Stomach (tissue), 8 donors: ENCODE measurements at regions not wholly inside any gene's neighbourhood (a gene's known extent, or its start where the extent isn't known, plus 50 kb on each side); places are given as distances from the start of the nearest gene placed in this dataset.

ENCODE experiments used
- DNase-seq, 2 donors: peaks; one replicate each; pipeline versions ENCODE4 v3.0.0 to v3.0.0-alpha.2; 2013 to 2019
- H3K27ac ChIP-seq, 5 donors: fragments of 200-600 bp in 4 of 5; sonication (generic) in 4 of 5; one replicate each; pipeline ENCODE4 v1.5.1; 2013 to 2019; ENCODE audit warnings: mild to moderate bottlenecking in 1 of 5, moderate library complexity in 1 of 5
- H3K27me3 ChIP-seq, 3 donors: fragments of 200-600 bp; sonication (generic); one replicate each; pipeline ENCODE4 v1.5.1; 2017 to 2019; ENCODE audit warnings: mixed run types in 1 of 3
- H3K36me3 ChIP-seq, 4 donors: fragments of 200-600 bp; sonication (generic); 1 replicate in 3 of 4; 2 replicates in 1 of 4; pipeline ENCODE4 v1.5.1; 2016 to 2019
- H3K4me1 ChIP-seq, 4 donors: fragments of 200-600 bp; sonication (generic); one replicate each; pipeline ENCODE4 v1.5.1; 2016 to 2019
- H3K4me3 ChIP-seq, 4 donors: fragments of 200-600 bp; sonication (generic) in 3 of 4; one replicate each; pipeline ENCODE4 v1.5.1; 2016 to 2019; ENCODE audit warnings: mild to moderate bottlenecking in 1 of 4
- H3K9me3 ChIP-seq, 4 donors: fragments of 200-600 bp; sonication (generic); one replicate each; pipeline ENCODE4 v1.5.1; 2016 to 2019
- CTCF ChIP-seq, 7 experiments: fragments of 450-650 bp in 4 of 7; fragments of 200-600 bp in 3 of 7; sonication (generic) in 3 of 7; IDR thresholded peaks; one replicate each; pipeline ENCODE4 v1.5.1; 2016 to 2019; ENCODE audit warnings: antibody characterized with exemption in 7 of 7, control low read depth in 2 of 7, mild to moderate bottlenecking in 1 of 7
- EP300 ChIP-seq: sonication (generic); formaldehyde crosslinking; IDR thresholded peaks from one replicate; pipeline ENCODE4 v1.6.1; 2017; ENCODE audit warnings: antibody characterized with exemption
- POLR2A ChIP-seq, 4 donors: fragments of 450-650 bp; IDR thresholded peaks; one replicate each; pipeline ENCODE4 v1.6.1; 2016; ENCODE audit warnings: antibody characterized with exemption in 4 of 4, control low read depth in 2 of 4, mild to moderate bottlenecking in 1 of 4, moderate library complexity in 1 of 4
- POLR2AphosphoS5 ChIP-seq, 3 donors: sonication (generic); formaldehyde crosslinking; IDR thresholded peaks; one replicate each; pipeline ENCODE4 v1.6.1; 2016; ENCODE audit warnings: antibody characterized with exemption in 3 of 3
- WGBS, 5 donors: extraction: QIAGEN DNeasy Blood & Tissue Kit in 3 of 5; methylation state at CpG; one replicate each; pipeline versions ENCODE4 v1.1.5 to v1.1.7; 2013 to 2018; 5-methylcytosine and 5-hydroxymethylcytosine counted together
- intact Hi-C: fragments of 100-400 bp; cut with DNase I; formaldehyde crosslinking; loops from one replicate; pipeline ENCODE4 v1.15.1; 2023; ENCODE audit warnings: low total_unique reads
- donor health status: healthy with polysubstance abuse.
- donor health status: Bipolar disorder and iron deficiency.
- donor health status: healthy.

GRCh38 chr16:27632216-27632615, 82.3 kb downstream of the KATNIP start:
- intact Hi-C loops, result no loop called here
- TF ChIP-seq POLR2AphosphoS5 (IDR thresholded peaks at IDR 0.05) (no peak), POLR2A (IDR thresholded peaks at IDR 0.05) (no peak), CTCF (IDR thresholded peaks at IDR 0.05) (no peak), EP300 (no peak)
- DNase-seq, result no peak
- Histone ChIP-seq H3K4me1 (peaks cover 7 to 29% (median 14%) of the 10 kb centered on the region in 4 donors), H3K36me3 (peaks cover 3 to 48% (median 37%) of the 10 kb centered on the region in 4 donors), H3K9me3 (no peaks in the 10 kb centered on the region), H3K4me3 (no peak overlapping the region), H3K27me3 (no peaks in the 10 kb centered on the region), H3K27ac (no peak overlapping the region)
- WGBS, 5 donors, result 92 to 98% (median 97%) methylated on average over 10 of the region's 10 CpGs

GRCh38 chr16:27633221-27633620, 83.3 kb downstream of the KATNIP start:
- 97 to 99% (median 98%) methylated on average over 3 of the region's 3 CpGs for WGBS, 5 donors
- intact Hi-C loops, result no loop called here
- Histone ChIP-seq H3K4me1 (peaks cover 5 to 19% (median 6%) of the 10 kb centered on the region in 4 donors), H3K27me3 (no peaks in the 10 kb centered on the region), H3K36me3 (peaks cover 3 to 58% (median 42%) of the 10 kb centered on the region in 4 donors), H3K4me3 (no peak overlapping the region), H3K27ac (no peak overlapping the region), H3K9me3 (no peaks in the 10 kb centered on the region)
- TF ChIP-seq EP300 (no peak), POLR2A (IDR thresholded peaks at IDR 0.05) (no peak), POLR2AphosphoS5 (IDR thresholded peaks at IDR 0.05) (no peak), CTCF (IDR thresholded peaks at IDR 0.05) (no peak)
- no peak for DNase-seq

- Histone ChIP-seq H3K9me3 (no peaks in the 10 kb centered on the region), H3K4me1 (peaks cover under 1 to 14% (median 2%) of the 10 kb centered on the region in 4 donors), H3K4me3 (no peak overlapping the region), H3K27ac (no peak overlapping the region), H3K36me3 (peaks cover 3 to 62% (median 43%) of the 10 kb centered on the region in 4 donors), H3K27me3 (no peaks in the 10 kb centered on the region)
- TF ChIP-seq POLR2AphosphoS5 (IDR thresholded peaks at IDR 0.05) (no peak), POLR2A (IDR thresholded peaks at IDR 0.05) (no peak), CTCF (IDR thresholded peaks at IDR 0.05) (no peak), EP300 (no peak)
- no peak for DNase-seq
- intact Hi-C loops, result no loop called here
These were observed 83.8 kb downstream of the KATNIP start for GRCh38 chr16:27633721-27634120.

GRCh38 chr16:27634779-27635178, 84.8 kb downstream of the KATNIP start:
- Histone ChIP-seq H3K27me3 (no peaks in the 10 kb centered on the region), H3K27ac (no peak overlapping the region), H3K9me3 (no peaks in the 10 kb centered on the region), H3K36me3 (peaks cover 3 to 59% (median 42%) of the 10 kb centered on the region in 4 donors), H3K4me1 (peaks cover 0 to 11% (median 0%) of the 10 kb centered on the region in 4 donors), H3K4me3 (no peak overlapping the region)
- 76 to 87% (median 84%) methylated on average over 8 of the region's 8 CpGs for WGBS, 5 donors
- intact Hi-C loops, result no loop called here
- TF ChIP-seq POLR2AphosphoS5 (IDR thresholded peaks at IDR 0.05), result no peak
- no peak for TF ChIP-seq POLR2A (IDR thresholded peaks at IDR 0.05)
- TF ChIP-seq EP300, result no peak
- no peak for TF ChIP-seq CTCF (IDR thresholded peaks at IDR 0.05)
- DNase-seq, result peak in 1 of 2 donors; percentile 49
